SW480 (cell line): ENCODE measurements at regions not wholly inside any gene's neighbourhood (a gene's known extent, or its start where the extent isn't known, plus 50 kb on each side); places are given as distances from the start of the nearest gene placed in this dataset.
"Not testable (repeated sequence)": the region's sequence is repeated elsewhere in the genome, so short reads cannot be mapped to it uniquely, and the experiment has no call there.

ENCODE experiments used
- DNase-seq: peaks from one replicate; pipeline ENCODE4 v3.0.0-alpha.2; 2016; ENCODE audit warnings: low spot score

DNA sequence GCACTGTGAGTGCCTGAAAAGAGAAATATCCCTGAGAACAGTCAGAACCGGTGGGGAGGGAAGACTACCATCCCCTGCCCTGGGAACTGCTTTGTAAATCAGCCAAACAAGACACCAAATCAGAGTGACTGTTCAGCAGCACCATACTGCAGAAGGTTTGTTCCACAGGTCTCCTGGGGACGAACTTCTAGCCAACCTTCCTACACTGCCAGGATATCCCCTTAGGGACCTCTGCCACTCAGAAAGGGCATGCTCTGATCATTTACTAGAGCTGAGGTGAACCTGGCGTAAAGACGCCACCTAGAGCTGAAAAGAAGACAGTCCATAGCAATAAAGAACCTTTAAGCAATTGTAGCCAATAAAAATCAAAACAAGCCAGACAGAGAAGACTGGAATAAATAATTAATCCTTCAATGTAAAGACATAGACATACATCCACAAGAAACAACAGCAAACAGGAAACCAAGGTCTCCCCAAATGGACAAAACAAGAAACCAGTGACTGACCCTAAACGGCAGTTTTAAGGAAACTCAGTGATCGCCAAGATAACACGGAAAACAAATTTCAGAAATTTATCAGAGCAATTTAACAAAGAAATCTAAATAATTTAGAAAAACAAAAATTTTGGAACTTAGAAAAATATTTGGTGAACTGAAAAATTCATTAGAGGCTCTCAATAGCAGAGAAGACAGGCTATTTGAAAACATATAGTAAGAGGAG is 228.1 kb upstream of the AMIGO2 start:
- peak; percentile 82 for DNase-seq

DNA sequence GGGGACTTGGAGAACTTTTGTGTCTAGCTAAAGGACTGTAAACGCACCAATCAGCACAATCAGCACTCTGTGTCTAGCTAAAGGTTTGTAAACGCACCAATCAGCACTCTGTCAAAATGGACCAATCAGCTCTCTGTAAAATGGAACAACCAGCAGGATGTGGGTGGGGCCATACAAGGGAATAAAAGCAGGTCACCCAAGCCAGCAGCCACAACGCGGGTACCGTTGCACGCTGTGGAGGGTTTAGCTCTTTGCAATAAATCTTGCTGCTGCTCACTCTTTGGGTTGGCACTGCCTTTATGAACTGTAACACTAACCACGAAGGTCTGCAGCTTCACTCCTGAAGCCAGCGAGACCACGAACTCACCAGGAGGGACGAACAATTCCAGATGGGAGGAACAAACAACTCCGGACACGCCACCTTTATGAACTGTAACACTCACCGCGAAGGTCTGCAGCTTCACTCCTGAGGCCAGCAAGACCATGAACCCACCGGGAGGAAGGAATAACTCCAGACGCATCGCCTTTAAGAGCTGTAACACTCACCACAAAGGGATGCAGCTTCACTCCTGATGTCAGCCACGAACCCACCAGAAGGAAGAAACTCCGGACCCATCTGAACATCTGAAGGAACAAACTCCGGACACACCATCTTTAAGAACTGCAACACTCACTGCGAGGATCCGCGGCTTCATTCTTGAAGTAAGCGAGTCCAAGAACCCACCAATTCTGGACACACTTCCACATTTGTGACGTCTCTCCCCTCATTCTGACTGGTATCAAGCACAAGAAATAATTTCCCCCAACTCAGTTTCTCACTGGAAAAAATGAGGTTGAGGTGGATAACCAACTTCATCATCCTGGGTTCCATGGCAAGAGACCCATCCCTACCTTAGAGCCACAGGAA is 227.3 kb upstream of the AMIGO2 start:
- not testable (repeated sequence) for DNase-seq

DNA sequence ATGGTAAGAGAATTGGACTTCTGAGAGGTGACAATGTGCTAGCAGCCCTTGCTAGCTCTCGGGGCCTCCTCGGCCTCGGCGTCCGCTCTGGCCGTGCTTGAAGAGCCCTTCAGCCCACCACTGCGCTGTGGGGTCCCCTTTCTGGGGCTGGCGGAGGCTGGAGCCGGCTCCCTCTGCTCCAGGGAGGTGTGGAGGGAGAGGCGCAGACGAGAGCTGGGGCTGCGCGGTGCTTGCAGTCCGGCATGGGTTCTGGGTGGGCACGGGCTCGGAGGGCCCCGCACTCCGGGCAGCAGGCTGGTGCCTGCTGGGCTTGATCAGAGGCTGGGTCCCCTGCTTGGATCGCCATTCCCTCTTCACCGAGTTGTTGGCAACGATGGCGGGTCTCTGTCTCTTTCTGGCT is 226.4 kb upstream of the AMIGO2 start:
- DNase-seq, result no peak

DNA sequence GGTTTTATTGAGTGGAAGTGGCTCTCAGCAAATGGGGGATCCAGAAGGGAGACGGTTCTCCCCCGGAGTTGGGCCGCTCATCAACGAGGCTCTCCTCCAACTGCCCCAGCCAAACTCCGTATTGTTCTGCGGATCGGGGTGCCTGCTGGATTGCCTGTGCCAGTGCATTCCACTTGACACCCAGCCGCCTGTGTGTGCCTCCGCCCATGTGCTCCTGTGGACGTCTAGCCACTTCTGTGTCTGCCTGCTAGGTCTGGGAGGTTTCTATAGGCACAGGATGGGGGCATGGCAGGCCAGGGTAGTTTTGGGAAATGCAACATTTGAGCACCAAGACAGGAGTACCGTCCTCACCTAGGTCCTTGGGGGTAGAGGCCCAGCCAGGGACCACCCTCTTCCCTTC is 225.7 kb upstream of the AMIGO2 start:
- no peak for DNase-seq

DNA sequence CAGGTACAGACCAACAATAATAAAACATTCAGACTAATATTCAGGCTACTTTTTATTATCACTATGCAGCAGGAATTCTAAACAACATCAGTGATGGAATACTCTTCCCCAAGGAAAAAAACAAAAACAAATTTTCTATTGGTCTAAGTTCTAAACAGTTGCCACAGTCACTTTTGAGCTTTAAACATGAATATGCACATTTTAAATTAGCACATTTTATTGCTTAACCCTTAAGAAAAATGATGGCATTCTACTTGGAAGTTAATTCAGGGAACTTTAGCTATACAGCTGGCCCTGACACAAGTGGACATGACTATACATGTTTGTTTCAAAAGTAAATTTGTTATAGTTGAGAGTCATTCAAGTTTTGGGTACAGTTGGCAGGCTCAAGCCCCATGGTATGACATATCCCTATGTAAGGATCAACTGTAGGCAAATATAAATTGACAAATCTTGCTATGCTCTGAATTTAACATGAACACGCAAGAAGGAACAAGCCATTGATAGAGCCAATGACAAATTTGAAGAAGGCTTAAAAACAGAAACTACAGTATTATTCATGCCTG is 224.3 kb upstream of the AMIGO2 start:
- no peak for DNase-seq

DNA sequence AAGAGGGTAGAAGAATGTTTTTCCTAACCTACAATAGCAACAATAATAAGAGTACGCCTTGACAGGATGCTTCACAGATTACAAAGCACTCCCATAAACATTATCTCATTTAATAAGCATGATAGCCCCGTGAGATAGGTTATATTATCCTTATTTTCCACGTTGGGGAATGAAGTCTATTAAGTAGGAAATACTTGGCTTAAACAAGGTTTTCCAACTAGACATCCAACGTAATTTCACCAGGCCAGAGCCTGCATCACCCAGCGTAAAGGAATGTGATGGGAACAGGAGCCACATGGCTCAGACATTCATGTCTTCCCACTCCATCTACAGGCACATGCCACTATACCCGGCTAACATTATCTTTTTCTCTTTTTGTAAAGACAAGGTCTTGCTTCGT is 223.4 kb upstream of the AMIGO2 start:
- no peak for DNase-seq

DNA sequence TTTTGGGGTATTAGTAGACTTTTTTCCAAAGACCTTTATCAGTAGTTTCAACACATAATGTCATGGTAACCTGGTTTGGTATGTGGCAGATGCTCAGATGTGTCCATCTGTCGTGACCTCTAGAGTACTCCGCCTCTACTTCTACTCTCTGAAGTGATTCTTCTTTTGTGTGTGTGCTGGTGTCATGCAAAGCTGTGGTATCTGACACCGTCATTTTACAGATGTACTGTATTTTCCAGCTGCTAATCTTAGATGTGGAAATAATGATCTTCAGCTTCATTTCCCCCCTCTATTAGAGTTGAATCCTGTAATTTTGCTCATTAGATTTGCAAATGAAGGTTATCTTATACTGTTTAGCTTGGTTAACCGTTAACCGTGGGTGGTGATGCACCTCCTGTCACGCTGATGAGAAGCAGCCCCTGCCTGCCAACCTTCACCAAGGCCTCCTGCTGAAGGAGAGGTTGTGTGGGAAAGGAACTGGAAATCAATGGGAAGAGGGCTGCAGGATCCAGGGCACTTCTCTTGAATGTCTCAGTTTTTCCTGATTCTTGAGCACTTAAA is 222.4 kb upstream of the AMIGO2 start:
- DNase-seq, result no peak

DNA sequence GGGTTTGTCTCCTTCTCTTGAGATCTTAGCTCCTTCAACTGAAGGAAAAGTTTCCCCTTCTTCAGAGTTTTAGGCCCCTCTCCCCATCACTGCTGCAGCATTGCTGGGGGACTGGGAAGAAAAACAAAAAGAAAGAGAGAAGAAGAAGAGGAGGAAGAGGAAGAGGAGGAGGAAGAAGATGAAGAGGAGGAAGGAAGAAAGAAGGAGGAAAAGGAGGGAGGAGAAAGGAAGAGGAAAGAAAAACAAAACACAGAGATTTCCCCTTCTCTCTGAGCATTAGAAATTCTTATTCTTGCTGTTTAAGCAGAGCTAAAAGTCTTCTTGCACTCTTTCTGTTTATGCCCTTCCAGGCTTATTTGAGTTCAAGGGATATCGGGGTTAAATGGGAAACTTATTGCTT is 219.8 kb upstream of the AMIGO2 start:
- no peak for DNase-seq

DNA sequence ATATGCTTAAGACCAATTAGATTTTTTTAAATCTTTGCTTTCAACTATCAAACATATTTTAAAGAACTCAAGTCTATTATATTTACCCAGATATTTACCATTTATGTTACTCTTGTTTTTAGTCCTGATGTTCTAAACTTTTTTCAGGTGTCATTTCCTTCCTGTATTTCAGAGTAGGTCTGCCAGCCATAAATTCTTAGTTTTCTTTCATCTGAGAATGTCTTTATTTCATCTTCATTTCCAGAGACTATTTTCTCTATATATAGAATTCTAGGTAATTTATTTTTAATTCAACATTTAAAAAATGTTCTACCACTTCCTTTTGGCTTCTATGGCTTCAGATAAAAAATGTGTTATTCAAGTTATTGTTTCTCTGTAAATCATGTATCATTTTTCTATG is 218.2 kb upstream of the AMIGO2 start:
- DNase-seq, result no peak

DNA sequence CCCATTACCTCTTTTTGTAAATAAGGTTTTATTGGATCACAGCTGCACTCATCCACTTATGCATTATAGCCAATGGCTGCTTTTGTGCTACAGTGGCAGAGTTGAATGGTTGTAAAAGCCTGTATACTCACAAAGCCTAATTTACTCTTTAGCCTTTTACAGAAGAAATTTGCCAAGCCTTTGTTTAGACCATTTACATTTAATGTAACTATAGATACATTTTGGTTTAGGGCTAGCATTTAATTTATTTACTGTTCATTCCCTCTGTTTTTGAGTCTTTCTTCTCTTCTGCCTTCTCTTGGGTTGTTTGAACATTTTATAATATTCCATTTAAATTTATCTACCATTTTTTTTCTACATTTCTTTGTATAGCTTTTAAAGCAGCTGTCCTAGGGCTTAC is 217.1 kb upstream of the AMIGO2 start:
- no peak for DNase-seq

DNA sequence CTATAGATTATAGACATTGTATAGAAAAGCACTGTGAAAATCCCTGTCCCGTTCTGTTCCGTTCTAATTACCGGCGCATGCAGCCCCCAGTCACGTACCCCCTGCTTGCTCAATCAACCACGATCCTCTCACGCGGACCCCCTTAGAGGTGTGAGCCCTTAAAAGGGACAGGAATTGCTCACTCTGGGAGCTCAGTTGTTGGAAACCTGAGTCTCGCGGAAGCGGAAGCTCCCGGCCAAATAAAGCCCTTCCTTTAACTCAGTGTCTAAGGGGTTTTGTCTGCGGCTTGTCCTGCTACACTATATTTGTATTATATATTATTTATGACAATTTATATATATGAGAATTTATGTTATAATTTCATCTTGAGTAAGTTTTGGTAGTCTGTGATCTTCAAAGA is 213.6 kb upstream of the AMIGO2 start:
- no peak for DNase-seq

DNA sequence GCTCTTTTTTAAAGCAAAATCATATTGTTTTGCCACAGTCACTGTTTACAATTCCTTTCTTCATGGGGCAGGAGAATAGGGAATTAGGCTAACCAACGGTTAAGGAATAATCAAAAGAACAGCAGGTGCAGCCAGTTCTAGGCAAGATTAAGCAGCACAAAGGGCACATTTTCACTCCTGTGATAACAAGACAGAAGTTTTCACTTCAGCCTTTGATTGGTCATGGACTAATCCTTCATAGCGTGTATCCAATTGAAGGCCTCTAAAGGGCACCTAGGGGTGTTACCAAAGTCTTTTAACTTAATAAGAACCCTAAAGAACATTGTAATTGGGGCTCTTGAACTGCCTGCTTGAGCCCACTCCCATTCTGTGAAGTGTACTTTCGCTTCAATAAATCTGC is 206.9 kb upstream of the AMIGO2 start:
- DNase-seq, result no peak
